SU-DHL-6 (cell line): ENCODE measurements at regions not wholly inside any gene's neighbourhood (a gene's known extent, or its start where the extent isn't known, plus 50 kb on each side); places are given as distances from the start of the nearest gene placed in this dataset.

Experiments
- H2AFZ ChIP-seq: fragments of 200-600 bp; sonication (generic); 2 replicates; pipeline ENCODE4 v1.6.1; 2014; ENCODE audit warnings: low read depth, mild to moderate bottlenecking, moderate library complexity, mixed read lengths, antibody characterized with exemption, low read length; ENCODE audit not compliant: severe bottlenecking
- H3F3A ChIP-seq: fragments of 200-600 bp; shearing (Covaris generic); 2 replicates; pipeline ENCODE4 v1.6.0; 2016; ENCODE audit warnings: antibody characterized with exemption, mild to moderate bottlenecking; ENCODE audit not compliant: insufficient read depth
- H3K27ac ChIP-seq: fragments of 200-600 bp; sonication (generic); 2 replicates; pipeline ENCODE4 v1.5.1; 2016; ENCODE audit warnings: low read depth, mild to moderate bottlenecking, low read length, moderate library complexity, mixed read lengths
- H3K27me3 ChIP-seq: fragments of 200-600 bp; sonication (generic), shearing (Covaris generic); 2 replicates; pipeline ENCODE4 v1.6.0; 2014; ENCODE audit warnings: mild to moderate bottlenecking, low read length
- H3K36me3 ChIP-seq: fragments of 200-600 bp; sonication (generic); 2 replicates; pipeline ENCODE4 v1.6.1; 2014; ENCODE audit warnings: mild to moderate bottlenecking, low read length, mixed read lengths
- H3K4me2 ChIP-seq: fragments of 300-600, 200-600 bp; shearing (Covaris generic), sonication (generic); 2 replicates; pipeline ENCODE4 v1.6.0; 2014; ENCODE audit warnings: low read length, low read depth, mild to moderate bottlenecking; ENCODE audit not compliant: poor library complexity, severe bottlenecking
- H3K4me3 ChIP-seq: fragments of 200-600 bp; sonication (generic); 2 replicates; pipeline ENCODE4 v1.5.1; 2014; ENCODE audit warnings: antibody characterized with exemption, low read length, mild to moderate bottlenecking, mixed read lengths; ENCODE audit not compliant: insufficient read depth, poor library complexity, severe bottlenecking
- H3K79me2 ChIP-seq: fragments of 200-600 bp; sonication (generic); 2 replicates; pipeline ENCODE4 v1.6.1; 2014; ENCODE audit warnings: mild to moderate bottlenecking, low read length, moderate library complexity; ENCODE audit not compliant: insufficient read depth
- H3K9ac ChIP-seq: fragments of 200-600 bp; sonication (generic); 2 replicates; pipeline ENCODE4 v1.7.0; 2014; ENCODE audit warnings: mild to moderate bottlenecking, low read length
- H3K9me2 ChIP-seq: fragments of 200-600 bp; sonication (generic); replicated peaks from 2 replicates; pipeline ENCODE4 v1.6.1; 2014; ENCODE audit warnings: low read length; ENCODE audit not compliant: insufficient read depth
- H3K9me3 ChIP-seq: fragments of 200-600 bp; sonication (generic); 2 replicates; pipeline ENCODE4 v1.6.1; 2014; ENCODE audit warnings: low read length, mixed read lengths; ENCODE audit not compliant: insufficient read depth
- H4K20me1 ChIP-seq: fragments of 200-600 bp; sonication (generic); 2 replicates; pipeline ENCODE4 v1.6.1; 2014; ENCODE audit warnings: low read depth, mild to moderate bottlenecking, antibody characterized with exemption, low read length, moderate library complexity, mixed read lengths
- EZH2phosphoT487 ChIP-seq: fragments of 200-600 bp; sonication (generic), shearing (Covaris generic); conservative IDR thresholded peaks from 2 replicates; pipeline ENCODE4 v1.6.1; 2018; ENCODE audit warnings: mild to moderate bottlenecking, antibody characterized with exemption, low read length, moderate library complexity, mixed read lengths
- TF ChIP-seq, protein P1 (sequence below): fragments of 200-600 bp; sonication (generic); IDR thresholded peaks from one replicate; pipeline ENCODE4 v1.5.1; 2017; ENCODE audit warnings: antibody characterized with exemption, mild to moderate bottlenecking, low read length, moderate library complexity; ENCODE audit not compliant: insufficient read depth, poor library complexity, severe bottlenecking

- TF ChIP-seq EZH2phosphoT487: no peak
- TF ChIP-seq, protein P1, sequence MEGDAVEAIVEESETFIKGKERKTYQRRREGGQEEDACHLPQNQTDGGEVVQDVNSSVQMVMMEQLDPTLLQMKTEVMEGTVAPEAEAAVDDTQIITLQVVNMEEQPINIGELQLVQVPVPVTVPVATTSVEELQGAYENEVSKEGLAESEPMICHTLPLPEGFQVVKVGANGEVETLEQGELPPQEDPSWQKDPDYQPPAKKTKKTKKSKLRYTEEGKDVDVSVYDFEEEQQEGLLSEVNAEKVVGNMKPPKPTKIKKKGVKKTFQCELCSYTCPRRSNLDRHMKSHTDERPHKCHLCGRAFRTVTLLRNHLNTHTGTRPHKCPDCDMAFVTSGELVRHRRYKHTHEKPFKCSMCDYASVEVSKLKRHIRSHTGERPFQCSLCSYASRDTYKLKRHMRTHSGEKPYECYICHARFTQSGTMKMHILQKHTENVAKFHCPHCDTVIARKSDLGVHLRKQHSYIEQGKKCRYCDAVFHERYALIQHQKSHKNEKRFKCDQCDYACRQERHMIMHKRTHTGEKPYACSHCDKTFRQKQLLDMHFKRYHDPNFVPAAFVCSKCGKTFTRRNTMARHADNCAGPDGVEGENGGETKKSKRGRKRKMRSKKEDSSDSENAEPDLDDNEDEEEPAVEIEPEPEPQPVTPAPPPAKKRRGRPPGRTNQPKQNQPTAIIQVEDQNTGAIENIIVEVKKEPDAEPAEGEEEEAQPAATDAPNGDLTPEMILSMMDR: no peak
- Histone ChIP-seq H3K9ac (no peak overlapping the region), H3F3A (no peaks in the 10 kb centered on the region), H3K36me3 (no peaks in the 10 kb centered on the region), H3K4me3 (no peak overlapping the region), H2AFZ (no peak overlapping the region), H3K9me2 (no peaks in the 10 kb centered on the region), H3K27me3 (no peaks in the 10 kb centered on the region), H3K9me3 (no peaks in the 10 kb centered on the region), H3K79me2 (no peaks in the 10 kb centered on the region), H3K27ac (no peak overlapping the region), H4K20me1 (no peaks in the 10 kb centered on the region), H3K4me2 (no peak overlapping the region)
Observed at GRCh38 chr11:45534132-45534531, 131.3 kb downstream of the CHST1 start.

GRCh38 chr11:45532546-45532945 is 132.9 kb downstream of the CHST1 start:
- Histone ChIP-seq H3K27me3 (no peaks in the 10 kb centered on the region), H2AFZ (no peak overlapping the region), H3K4me2 (no peak overlapping the region), H3F3A (no peaks in the 10 kb centered on the region), H3K27ac (no peak overlapping the region), H3K4me3 (no peak overlapping the region), H3K9me3 (no peaks in the 10 kb centered on the region), H3K9ac (no peak overlapping the region), H4K20me1 (no peaks in the 10 kb centered on the region), H3K9me2 (no peaks in the 10 kb centered on the region), H3K79me2 (no peaks in the 10 kb centered on the region), H3K36me3 (no peaks in the 10 kb centered on the region)
- TF ChIP-seq, protein P1: no peak
- no peak for TF ChIP-seq EZH2phosphoT487

DNA sequence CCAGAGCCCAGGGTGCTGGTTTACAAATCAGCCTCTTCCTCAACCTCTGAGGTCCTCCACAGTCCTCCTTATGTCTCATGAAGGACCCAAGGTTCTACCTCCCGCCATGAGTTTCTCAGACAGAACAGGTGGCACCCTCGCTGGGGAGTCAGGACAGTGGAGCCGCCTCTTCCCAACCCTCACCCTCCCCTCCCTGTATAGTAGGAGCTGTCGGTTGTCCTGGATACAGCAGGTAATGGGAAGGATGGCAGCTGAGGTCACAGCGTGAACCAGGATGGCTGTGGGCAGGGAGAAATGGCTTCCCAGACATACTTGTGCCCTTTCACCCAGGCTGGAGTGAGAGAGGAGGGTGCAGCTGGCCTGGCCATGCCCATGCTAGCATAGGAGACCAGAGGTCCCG is 134.6 kb downstream of the CHST1 start:
- H2AFZ ChIP-seq: no peak overlapping the region
- H3K36me3 ChIP-seq: no peaks in the 10 kb centered on the region
- no peaks in the 10 kb centered on the region for H4K20me1 ChIP-seq
- no peaks in the 10 kb centered on the region for H3K79me2 ChIP-seq
- no peaks in the 10 kb centered on the region for H3K27me3 ChIP-seq
- no peak overlapping the region for H3K9ac ChIP-seq
- H3K9me2 ChIP-seq: no peaks in the 10 kb centered on the region
- TF ChIP-seq, protein P1: no peak
- no peak for TF ChIP-seq EZH2phosphoT487
- no peak overlapping the region for H3K4me3 ChIP-seq
- no peaks in the 10 kb centered on the region for H3K9me3 ChIP-seq
- no peak overlapping the region for H3K4me2 ChIP-seq
- no peak overlapping the region for H3K27ac ChIP-seq
- H3F3A ChIP-seq: no peaks in the 10 kb centered on the region
